ENCODE measurements at regions not wholly inside any gene's neighbourhood (a gene's known extent, or its start where the extent isn't known, plus 50 kb on each side); places are given as distances from the start of the nearest gene placed in this dataset.

GRCh38 chr1:4317207-4317606 is 337.2 kb upstream of the AJAP1 start:
- H3K4me3 ChIP-seq (ENCODE audit: low read depth, low read length) = no peak overlapping the region
- no peak for TF ChIP-seq CTCF (IDR thresholded peaks at IDR 0.05; ENCODE audit: low read depth, low read length, missing control alignments)
- DNase-seq (ENCODE audit: low read depth) = no peak

DNA sequence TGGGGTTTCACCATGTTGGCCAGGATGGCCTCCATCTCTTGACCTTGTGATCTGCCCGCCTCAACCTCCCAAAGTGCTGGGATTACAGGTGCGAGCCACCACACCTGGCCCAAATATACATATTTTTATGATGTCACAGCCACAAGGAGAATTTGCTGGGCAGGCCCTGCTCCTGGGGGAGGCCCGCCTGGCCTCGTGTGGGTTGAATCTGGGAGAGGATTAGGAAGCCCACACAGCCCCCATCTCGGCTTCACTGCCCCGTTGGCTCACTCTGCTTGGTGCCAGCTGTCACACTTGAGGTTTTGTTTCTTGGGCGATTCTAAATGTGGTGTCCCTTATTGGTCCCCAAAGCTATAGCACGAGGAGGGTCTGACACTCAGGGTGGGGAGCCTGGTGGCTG is 335.7 kb upstream of the AJAP1 start:
- no peak for TF ChIP-seq CTCF (IDR thresholded peaks at IDR 0.05; ENCODE audit: low read depth, low read length, missing control alignments)
- no peak overlapping the region for H3K4me3 ChIP-seq (ENCODE audit: low read depth, low read length)
- DNase-seq (ENCODE audit: low read depth) = no peak

DNA sequence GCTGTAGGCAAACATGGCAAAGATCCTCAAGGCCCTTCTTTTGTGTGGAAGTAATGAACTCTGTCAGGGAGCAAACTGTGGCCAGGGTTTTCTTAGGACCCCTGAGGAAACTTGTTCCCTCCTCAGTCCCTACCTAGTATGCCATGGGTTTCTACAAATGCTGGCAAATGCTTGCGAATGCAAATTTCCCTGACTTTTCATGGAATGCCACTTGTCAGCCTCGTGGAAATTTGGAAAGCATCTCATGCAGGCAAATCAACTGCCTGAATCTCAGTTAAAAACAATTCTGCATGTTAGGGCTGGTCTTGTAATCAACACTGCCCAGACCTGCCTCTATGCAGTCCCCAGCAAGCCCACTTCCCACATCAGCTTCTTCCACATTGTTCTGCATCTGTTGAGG is 334.9 kb upstream of the AJAP1 start:
- no peak overlapping the region for H3K4me3 ChIP-seq (ENCODE audit: low read depth, low read length)
- TF ChIP-seq CTCF (IDR thresholded peaks at IDR 0.05; ENCODE audit: low read depth, low read length, missing control alignments) = no peak
- no peak for DNase-seq (ENCODE audit: low read depth)

- no peak for TF ChIP-seq CTCF (IDR thresholded peaks at IDR 0.05; ENCODE audit: low read depth, low read length, missing control alignments)
- no peak for DNase-seq (ENCODE audit: low read depth)
- H3K4me3 ChIP-seq (ENCODE audit: low read depth, low read length) = no peak overlapping the region
Measured at GRCh38 chr1:4322881-4323280, 331.5 kb upstream of the AJAP1 start.

GRCh38 chr1:4323309-4323708 is 331.1 kb upstream of the AJAP1 start:
- DNase-seq (ENCODE audit: low read depth) = no peak
- no peak for TF ChIP-seq CTCF (IDR thresholded peaks at IDR 0.05; ENCODE audit: low read depth, low read length, missing control alignments)
- no peak overlapping the region for H3K4me3 ChIP-seq (ENCODE audit: low read depth, low read length)

GRCh38 chr1:4324525-4324924 is 329.9 kb upstream of the AJAP1 start:
- DNase-seq (ENCODE audit: low read depth) = no peak
- TF ChIP-seq CTCF (IDR thresholded peaks at IDR 0.05; ENCODE audit: low read depth, low read length, missing control alignments) = no peak
- no peak overlapping the region for H3K4me3 ChIP-seq (ENCODE audit: low read depth, low read length)

- TF ChIP-seq CTCF (IDR thresholded peaks at IDR 0.05; ENCODE audit: low read depth, low read length, missing control alignments) = no peak
- no peak overlapping the region for H3K4me3 ChIP-seq (ENCODE audit: low read depth, low read length)
- no peak for DNase-seq (ENCODE audit: low read depth)
Measured at GRCh38 chr1:4327142-4327541, 327.3 kb upstream of the AJAP1 start.
